ENCODE measurements at regions not wholly inside any gene's neighbourhood (a gene's known extent, or its start where the extent isn't known, plus 50 kb on each side); places are given as distances from the start of the nearest gene placed in this dataset.

DNA sequence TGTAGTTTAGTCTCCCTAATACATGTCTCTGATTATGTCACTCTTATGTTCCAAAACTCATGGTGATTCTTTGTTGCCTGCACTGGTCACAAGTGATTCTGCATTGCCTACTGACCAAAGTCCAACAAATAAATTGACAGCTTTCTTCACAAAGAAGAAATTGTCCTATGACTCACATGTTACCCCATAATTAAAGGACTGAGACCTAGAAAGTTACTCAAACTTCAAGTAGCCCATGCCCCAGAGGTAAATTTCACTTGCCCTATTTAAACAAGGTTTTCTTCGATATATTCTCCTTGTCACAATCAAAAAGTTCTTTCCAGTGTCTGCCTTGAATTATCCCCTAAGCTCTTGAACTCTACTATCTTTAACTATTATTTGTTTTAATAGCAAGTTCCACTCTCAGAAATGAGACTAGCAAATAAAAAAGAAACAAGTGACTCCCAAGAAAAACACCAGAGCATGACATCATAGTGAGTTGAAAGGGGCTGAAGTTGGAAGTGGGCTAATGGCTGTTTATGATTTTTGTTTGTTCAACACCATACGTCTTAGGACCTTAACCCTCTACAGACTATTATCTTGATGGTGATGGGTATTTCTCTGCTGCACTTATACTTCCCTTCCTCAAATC lies 94.5 kb upstream of the BLID start:
- DNase-seq (ENCODE audit: low spot score) (no peak), ATAC-seq (ENCODE audit: low FRiP score) (no peak)
- TF ChIP-seq, protein P1, sequence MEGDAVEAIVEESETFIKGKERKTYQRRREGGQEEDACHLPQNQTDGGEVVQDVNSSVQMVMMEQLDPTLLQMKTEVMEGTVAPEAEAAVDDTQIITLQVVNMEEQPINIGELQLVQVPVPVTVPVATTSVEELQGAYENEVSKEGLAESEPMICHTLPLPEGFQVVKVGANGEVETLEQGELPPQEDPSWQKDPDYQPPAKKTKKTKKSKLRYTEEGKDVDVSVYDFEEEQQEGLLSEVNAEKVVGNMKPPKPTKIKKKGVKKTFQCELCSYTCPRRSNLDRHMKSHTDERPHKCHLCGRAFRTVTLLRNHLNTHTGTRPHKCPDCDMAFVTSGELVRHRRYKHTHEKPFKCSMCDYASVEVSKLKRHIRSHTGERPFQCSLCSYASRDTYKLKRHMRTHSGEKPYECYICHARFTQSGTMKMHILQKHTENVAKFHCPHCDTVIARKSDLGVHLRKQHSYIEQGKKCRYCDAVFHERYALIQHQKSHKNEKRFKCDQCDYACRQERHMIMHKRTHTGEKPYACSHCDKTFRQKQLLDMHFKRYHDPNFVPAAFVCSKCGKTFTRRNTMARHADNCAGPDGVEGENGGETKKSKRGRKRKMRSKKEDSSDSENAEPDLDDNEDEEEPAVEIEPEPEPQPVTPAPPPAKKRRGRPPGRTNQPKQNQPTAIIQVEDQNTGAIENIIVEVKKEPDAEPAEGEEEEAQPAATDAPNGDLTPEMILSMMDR (IDR thresholded peaks at IDR 0.05), result no peak

DNA sequence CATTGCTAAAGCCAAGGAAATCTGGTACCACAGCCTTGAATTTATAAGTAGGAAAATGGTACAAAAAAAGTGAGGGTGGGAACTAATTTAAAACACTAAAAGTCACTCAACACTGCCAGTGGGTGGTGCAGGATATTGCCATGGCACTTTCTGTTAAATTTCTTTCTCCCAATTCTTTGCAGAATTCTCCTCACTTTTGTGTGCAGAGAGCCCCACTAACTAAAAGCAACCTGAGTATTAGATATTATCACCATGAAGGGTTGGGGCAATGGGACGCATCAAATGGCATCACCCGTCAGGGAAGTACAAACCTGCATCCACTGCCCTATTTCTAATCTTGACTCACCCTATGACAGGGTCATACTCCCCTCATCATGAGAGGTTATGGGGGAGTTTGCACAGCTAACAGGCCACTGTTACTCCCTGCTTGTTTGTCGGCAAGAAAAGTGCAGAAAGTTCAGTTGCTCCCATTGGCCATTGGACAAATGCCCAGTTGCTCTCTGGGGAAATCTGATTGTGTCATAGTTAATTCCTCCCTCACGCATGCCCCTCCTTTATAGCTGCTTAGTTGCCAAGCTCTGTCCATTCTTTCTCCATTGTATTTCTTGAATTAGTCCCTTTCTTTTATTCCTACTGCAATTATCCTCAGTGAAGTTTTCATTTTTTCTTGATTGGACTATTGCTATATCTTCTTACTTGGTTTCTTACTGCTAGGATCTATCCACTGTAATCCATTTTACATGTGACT lies 93.8 kb upstream of the BLID start:
- peak; percentile 58 for ATAC-seq (ENCODE audit: low FRiP score)
- DNase-seq (ENCODE audit: low spot score), result peak; percentile 47
- TF ChIP-seq, protein P1 (IDR thresholded peaks at IDR 0.05), result no peak

DNA sequence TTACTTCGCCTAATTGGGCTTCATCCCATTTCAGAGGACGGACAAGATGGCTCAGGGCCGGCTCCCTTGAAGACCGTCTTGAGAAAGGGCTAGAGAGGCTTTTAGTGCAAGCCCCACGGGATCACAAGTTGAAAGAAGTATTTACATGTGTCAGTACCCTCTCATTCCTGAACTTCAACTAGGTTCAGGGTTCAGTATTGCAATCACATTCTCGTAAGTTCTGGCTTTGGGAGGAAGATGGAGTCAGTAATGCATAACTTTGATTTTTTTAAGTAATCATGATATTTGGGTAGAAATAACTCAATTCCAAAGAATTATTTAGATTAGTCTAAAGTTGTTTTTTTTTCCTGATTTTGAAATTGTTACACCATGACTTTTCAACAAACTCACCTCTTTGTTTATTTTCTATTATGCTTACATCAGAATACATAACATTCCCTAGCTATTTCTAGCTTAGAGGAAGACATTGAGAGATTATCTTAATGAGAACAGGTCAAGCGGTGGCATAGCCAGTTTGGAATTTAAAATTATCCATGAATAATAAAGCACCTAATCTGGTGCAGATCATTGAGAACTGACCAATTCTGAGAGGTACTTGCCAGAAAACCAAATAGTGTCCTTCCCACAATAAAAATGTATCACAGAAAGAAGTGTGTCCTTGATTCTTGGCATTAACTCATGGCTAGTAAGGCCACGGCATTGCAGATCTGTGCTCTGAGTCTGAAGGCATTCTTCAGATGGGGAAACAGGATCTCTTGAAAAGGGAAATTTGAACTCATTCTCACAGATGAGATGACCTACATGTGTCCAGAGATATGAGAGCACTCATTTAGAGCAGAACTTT lies 92.1 kb upstream of the BLID start:
- ATAC-seq (ENCODE audit: low FRiP score), result no peak
- no peak for DNase-seq (ENCODE audit: low spot score)
- TF ChIP-seq, protein P1 (IDR thresholded peaks at IDR 0.05), result no peak

DNA sequence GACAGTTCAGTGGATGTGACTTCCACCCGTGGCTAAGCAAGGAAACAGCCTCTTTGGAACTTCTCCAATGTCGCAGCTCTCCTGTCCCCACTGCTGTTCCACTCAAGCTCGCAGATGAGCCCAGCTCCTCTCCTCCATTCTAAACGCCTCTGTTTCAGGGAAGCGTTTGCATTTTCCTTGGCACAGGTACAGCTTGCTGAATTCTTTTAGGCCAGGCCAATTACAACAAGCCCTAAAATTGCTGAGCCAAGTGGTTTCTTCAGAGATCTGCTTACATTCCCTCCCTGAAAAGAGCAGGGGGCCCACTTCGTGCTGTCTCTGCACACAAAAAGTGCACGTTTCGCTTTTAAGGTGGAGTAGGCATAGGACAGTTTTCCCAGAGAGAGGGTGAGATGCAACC lies 91.5 kb upstream of the BLID start:
- no peak for DNase-seq (ENCODE audit: low spot score)
- TF ChIP-seq, protein P1 (IDR thresholded peaks at IDR 0.05), result no peak
- ATAC-seq (ENCODE audit: low FRiP score), result no peak

DNA sequence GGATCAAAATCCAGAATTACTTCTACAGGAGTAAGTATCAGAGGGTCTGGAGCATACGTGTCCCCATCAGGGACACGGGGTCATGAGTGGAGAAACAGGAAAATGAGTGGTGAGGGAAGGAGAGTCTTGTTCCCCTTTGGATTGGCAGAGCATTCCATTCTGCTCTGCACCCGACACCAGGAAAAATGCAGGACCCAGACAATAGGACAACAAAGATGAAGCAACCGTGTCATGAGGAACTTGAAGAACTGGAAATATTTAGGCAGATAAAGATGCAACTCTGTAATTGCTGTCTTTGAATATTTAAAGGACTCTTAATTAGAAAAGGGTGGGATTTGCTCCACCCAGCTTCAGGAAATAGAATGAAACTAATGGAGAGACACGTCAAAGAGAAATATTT lies 89.0 kb upstream of the BLID start:
- no peak for ATAC-seq (ENCODE audit: low FRiP score)
- TF ChIP-seq, protein P1 (IDR thresholded peaks at IDR 0.05), result no peak
- DNase-seq (ENCODE audit: low spot score), result no peak

DNA sequence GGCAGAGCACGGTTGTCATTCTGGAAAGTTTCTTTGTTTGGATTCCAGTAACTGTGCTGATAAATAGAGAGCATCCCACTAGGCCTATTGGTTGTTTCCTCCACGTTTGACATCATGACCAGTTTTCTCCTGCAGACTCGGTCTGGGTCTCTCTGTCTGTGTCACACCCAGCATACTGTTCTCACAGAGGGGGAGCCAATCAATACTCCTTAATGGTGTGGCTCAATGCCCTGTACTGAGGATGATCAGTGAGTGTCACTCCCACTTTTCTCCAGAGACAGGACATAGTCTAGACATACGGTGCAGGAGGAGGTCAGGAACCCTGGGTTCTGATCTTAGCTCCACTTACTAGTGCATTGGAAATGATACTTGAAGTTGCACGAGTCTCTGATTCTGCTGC lies 88.2 kb upstream of the BLID start:
- DNase-seq (ENCODE audit: low spot score) (no peak), ATAC-seq (ENCODE audit: low FRiP score) (no peak)
- TF ChIP-seq, protein P1 (IDR thresholded peaks at IDR 0.05), result no peak

All from omental fat pad (tissue), 3 donors.